ENCODE measurements at regions not wholly inside any gene's neighbourhood (a gene's known extent, or its start where the extent isn't known, plus 50 kb on each side); places are given as distances from the start of the nearest gene placed in this dataset.
"Not testable (repeated sequence)": the region's sequence is repeated elsewhere in the genome, so short reads cannot be mapped to it uniquely, and the experiment has no call there.

GRCh38 chr2:84057917-84058560, 401.0 kb downstream of the SUCLG1 start:
- Histone ChIP-seq H3K9me3 (ENCODE audit: insufficient read depth, low read length) (no peaks in the 10 kb centered on the region), H3K27me3 (ENCODE audit: low read length) (no peaks in the 10 kb centered on the region), H3K79me2 (ENCODE audit: insufficient read depth, low read length) (no peaks in the 10 kb centered on the region)

GRCh38 chr2:84055816-84056215, 403.3 kb downstream of the SUCLG1 start:
- Histone ChIP-seq H3K79me2 (ENCODE audit: insufficient read depth, low read length) (no peaks in the 10 kb centered on the region), H3K9me3 (ENCODE audit: insufficient read depth, low read length) (no peaks in the 10 kb centered on the region), H3K9ac (ENCODE audit: low read length) (no peak overlapping the region), H3K36me3 (ENCODE audit: low read length) (no peaks in the 10 kb centered on the region), H3K9me2 (replicated peaks; ENCODE audit: insufficient read depth, low read length) (no peaks in the 10 kb centered on the region), H4K20me1 (ENCODE audit: low read depth, low read length) (no peaks in the 10 kb centered on the region), H3K27me3 (ENCODE audit: low read length) (no peaks in the 10 kb centered on the region), H2AFZ (ENCODE audit: low read depth, low read length, severe bottlenecking) (no peak overlapping the region), H3K4me2 (ENCODE audit: low read depth, low read length, poor library complexity, severe bottlenecking) (no peak overlapping the region), H3K4me3 (ENCODE audit: insufficient read depth, low read length, poor library complexity, severe bottlenecking) (no peak overlapping the region), H3F3A (ENCODE audit: insufficient read depth) (no peaks in the 10 kb centered on the region), H3K27ac (ENCODE audit: low read depth, low read length) (no peak overlapping the region)
- no peak for TF ChIP-seq CTCF (IDR thresholded peaks at IDR 0.05; ENCODE audit: insufficient read depth, low read length, poor library complexity, severe bottlenecking)
- no peak for TF ChIP-seq EZH2phosphoT487 (conservative IDR thresholded peaks at IDR 0.05; ENCODE audit: low read length)

More at GRCh38 chr2:84057917-84058560, 401.0 kb downstream of the SUCLG1 start:
- Histone ChIP-seq H3K27ac (ENCODE audit: low read depth, low read length) (no peak overlapping the region), H3F3A (ENCODE audit: insufficient read depth) (no peaks in the 10 kb centered on the region), H3K4me2 (ENCODE audit: low read depth, low read length, poor library complexity, severe bottlenecking) (no peak overlapping the region), H3K9ac (ENCODE audit: low read length) (no peak overlapping the region), H3K36me3 (ENCODE audit: low read length) (no peaks in the 10 kb centered on the region), H3K9me2 (replicated peaks; ENCODE audit: insufficient read depth, low read length) (no peaks in the 10 kb centered on the region), H2AFZ (ENCODE audit: low read depth, low read length, severe bottlenecking) (no peak overlapping the region), H4K20me1 (ENCODE audit: low read depth, low read length) (no peaks in the 10 kb centered on the region), H3K4me3 (ENCODE audit: insufficient read depth, low read length, poor library complexity, severe bottlenecking) (no peak overlapping the region)
- TF ChIP-seq EZH2phosphoT487 (conservative IDR thresholded peaks at IDR 0.05; ENCODE audit: low read length), result no peak
- TF ChIP-seq CTCF (IDR thresholded peaks at IDR 0.05; ENCODE audit: insufficient read depth, low read length, poor library complexity, severe bottlenecking), result no peak

GRCh38 chr2:84054577-84054976, 404.5 kb downstream of the SUCLG1 start:
- H3K4me3 ChIP-seq (ENCODE audit: insufficient read depth, low read length, poor library complexity, severe bottlenecking); H3K4me2 ChIP-seq (ENCODE audit: low read depth, low read length, poor library complexity, severe bottlenecking); H3K9ac ChIP-seq (ENCODE audit: low read length): not testable (repeated sequence)

GRCh38 chr2:84052913-84053312, 406.2 kb downstream of the SUCLG1 start:
- Histone ChIP-seq H3K9me3 (ENCODE audit: insufficient read depth, low read length) (no peaks in the 10 kb centered on the region), H3K27me3 (ENCODE audit: low read length) (no peaks in the 10 kb centered on the region), H3K9me2 (replicated peaks; ENCODE audit: insufficient read depth, low read length) (no peaks in the 10 kb centered on the region), H3K4me2 (ENCODE audit: low read depth, low read length, poor library complexity, severe bottlenecking) (no peak overlapping the region), H4K20me1 (ENCODE audit: low read depth, low read length) (no peaks in the 10 kb centered on the region), H3F3A (ENCODE audit: insufficient read depth) (no peaks in the 10 kb centered on the region), H3K36me3 (ENCODE audit: low read length) (no peaks in the 10 kb centered on the region), H3K4me3 (ENCODE audit: insufficient read depth, low read length, poor library complexity, severe bottlenecking) (no peak overlapping the region), H3K27ac (ENCODE audit: low read depth, low read length) (no peak overlapping the region), H3K9ac (ENCODE audit: low read length) (no peak overlapping the region), H3K79me2 (ENCODE audit: insufficient read depth, low read length) (no peaks in the 10 kb centered on the region), H2AFZ (ENCODE audit: low read depth, low read length, severe bottlenecking) (no peak overlapping the region)
- TF ChIP-seq CTCF (IDR thresholded peaks at IDR 0.05; ENCODE audit: insufficient read depth, low read length, poor library complexity, severe bottlenecking) (no peak), EZH2phosphoT487 (conservative IDR thresholded peaks at IDR 0.05; ENCODE audit: low read length) (no peak)

More at GRCh38 chr2:84054577-84054976, 404.5 kb downstream of the SUCLG1 start:
- not testable (repeated sequence) for H3K27me3 ChIP-seq (ENCODE audit: low read length); H3K36me3 ChIP-seq (ENCODE audit: low read length); H3K27ac ChIP-seq (ENCODE audit: low read depth, low read length); H3F3A ChIP-seq (ENCODE audit: insufficient read depth); H3K79me2 ChIP-seq (ENCODE audit: insufficient read depth, low read length); H3K9me2 ChIP-seq (replicated peaks; ENCODE audit: insufficient read depth, low read length); H3K9me3 ChIP-seq (ENCODE audit: insufficient read depth, low read length); H4K20me1 ChIP-seq (ENCODE audit: low read depth, low read length); H2AFZ ChIP-seq (ENCODE audit: low read depth, low read length, severe bottlenecking)

Measured in SU-DHL-6 (cell line).